A549 (cell line): ENCODE measurements at regions not wholly inside any gene's neighbourhood (a gene's known extent, or its start where the extent isn't known, plus 50 kb on each side); places are given as distances from the start of the nearest gene placed in this dataset.

ENCODE experiments used
- ATAC-seq, 2 experiments: fragments of 200-7000 bp in 1 of 2; fragments of >200 bp in 1 of 2; cut with Nextera tagmentation in 1 of 2; cut with Tn5 transposase in 1 of 2; 3 replicates each; pipeline versions ENCODE4 v1.8.0 to v1.9.1; 2018 to 2020; ENCODE audit warnings: mild to moderate bottlenecking in 1 of 2, moderate library complexity in 1 of 2
- CTCF ChIA-PET: fragments of 300-600 bp; sonication (Branson Sonifier 250); formaldehyde crosslinking; extraction: SDS; loops from one replicate; lab custom pipeline; 2021; ENCODE audit warnings: antibody characterized with exemption, inconsistent platforms; lab: Yijun Ruan, JAX
- POLR2A ChIA-PET: fragments of 350-600 bp; formaldehyde crosslinking; extraction: SDS; loops from one replicate; lab custom pipeline; 2021; ENCODE audit warnings: antibody characterized with exemption, inconsistent platforms; lab: Yijun Ruan, JAX
- DNase-seq, 2 experiments: peaks; one replicate each; pipeline versions ENCODE4 v3.0.0 to v3.0.0-alpha.2; 2011 to 2016; ENCODE audit warnings: low read depth in 1 of 2, low spot score in 1 of 2
- FAIRE-seq: peaks from 2 replicates; lab custom pipeline; 2011; peaks lifted over from hg19 to GRCh38; lab: Jason Lieb, UNC
- H3K27ac ChIP-seq, 2 experiments: fragments of >200 bp; sonication (Bioruptor Twin); formaldehyde crosslinking; 3 replicates each; pipeline ENCODE4 v1.5.1; 2016 to 2017
- H3K4me1 ChIP-seq: fragments of >200 bp; sonication (Bioruptor Twin); formaldehyde crosslinking; 3 replicates; pipeline ENCODE4 v1.6.1; 2016
- H3K4me2 ChIP-seq: fragments of >200 bp; sonication (Bioruptor Twin); formaldehyde crosslinking; 3 replicates; pipeline ENCODE4 v1.6.1; 2016
- H3K4me3 ChIP-seq: fragments of >200 bp; sonication (Bioruptor Twin); formaldehyde crosslinking; 3 replicates; pipeline ENCODE4 v1.5.1; 2016
- H3K9me3 ChIP-seq: fragments of >200 bp; sonication (Bioruptor Twin); formaldehyde crosslinking; 3 replicates; pipeline ENCODE4 v1.6.1; 2016
- ATOH8 ChIP-seq: fragments of 250-450 bp; sonication (Bioruptor Pico); IDR thresholded peaks from 2 replicates; pipeline ENCODE4 v1.5.0; 2020; ENCODE audit warnings: low read depth, mild to moderate bottlenecking, moderate library complexity
- BCL3 ChIP-seq: fragments of >200 bp; sonication (Bioruptor Twin); formaldehyde crosslinking; IDR thresholded peaks from 3 replicates; pipeline ENCODE4 v1.6.1; 2016
- CHD4 ChIP-seq: fragments of 200-600 bp; sonication (generic); IDR thresholded peaks from 2 replicates; pipeline ENCODE4 v1.6.1; 2016; ENCODE audit warnings: antibody characterized with exemption, mild to moderate bottlenecking, borderline replicate concordance
- E2F6 ChIP-seq: IDR thresholded peaks from 2 replicates; pipeline ENCODE4 v1.6.1; 2012; ENCODE audit warnings: low read depth, borderline replicate concordance
- EP300 ChIP-seq, 2 experiments: fragments of >200 bp; sonication (Bioruptor Twin); formaldehyde crosslinking; IDR thresholded peaks; 2 replicates in 1 of 2; 3 replicates in 1 of 2; pipeline ENCODE4 v1.6.1; 2016 to 2017
- FOXS1 ChIP-seq: fragments of 250-450 bp; sonication (Bioruptor Pico); IDR thresholded peaks from 2 replicates; pipeline ENCODE4 v1.5.0; 2020; ENCODE audit warnings: mild to moderate bottlenecking, moderate library complexity
- HEYL ChIP-seq: fragments of 250-450 bp; sonication (Bioruptor Pico); IDR thresholded peaks from 2 replicates; pipeline ENCODE4 v1.8.0; 2021; ENCODE audit warnings: mild to moderate bottlenecking, moderate library complexity
- KDM1A ChIP-seq: fragments of 200-600 bp; sonication (generic); IDR thresholded peaks from 2 replicates; pipeline ENCODE4 v1.6.1; 2016; ENCODE audit warnings: low read depth, mild to moderate bottlenecking
- MYC ChIP-seq: IDR thresholded peaks from 2 replicates; pipeline ENCODE4 v1.6.1; 2012; ENCODE audit warnings: mild to moderate bottlenecking, inconsistent platforms, low read length, improper control_type of control experiment, borderline replicate concordance
- NPAS2 ChIP-seq: fragments of 250-450 bp; sonication (Bioruptor Pico); IDR thresholded peaks from 2 replicates; pipeline ENCODE4 v1.8.0; 2022; ENCODE audit warnings: mild to moderate bottlenecking, moderate library complexity, borderline replicate concordance
- PBX3 ChIP-seq: IDR thresholded peaks from 2 replicates; pipeline ENCODE4 v1.6.1; 2012
- POLR2AphosphoS2 ChIP-seq: conservative IDR thresholded peaks from 2 replicates; pipeline ENCODE4 v1.6.1; 2012; ENCODE audit warnings: low read length, improper control_type of control experiment, inconsistent platforms
- RCOR1 ChIP-seq: fragments of 150-350 bp; IDR thresholded peaks from 2 replicates; pipeline ENCODE4 v1.6.1; 2014; ENCODE audit warnings: antibody characterized with exemption, low read length, low read depth
- WGBS: methylation state at CpG from one replicate; pipeline ENCODE4 v1.1.6; 2017; ENCODE audit errors: missing lambda C conversion rate; 5-methylcytosine and 5-hydroxymethylcytosine counted together

GRCh38 chr17:36861531-36861930 lies 75.7 kb upstream of the LHX1 start:
- FAIRE-seq, result no peak
- no peak for TF ChIP-seq POLR2AphosphoS2
- no peak overlapping the region for H3K4me3 ChIP-seq
- no peak for DNase-seq
- no peak for ATAC-seq
- H3K4me1 ChIP-seq, result peaks cover 22% of the 10 kb centered on the region
- peak overlapping the region; percentile 17; the same call in 1 of the 3 replicates for H3K4me2 ChIP-seq
- ChIA-PET POLR2A (interaction anchor here (1.0 kb wide), 1 partner anchor 11 kb away, joined by 3 read pairs; no protein-coding TSS in a partner anchor), CTCF (interaction anchor here (0.7 to 1.7 kb wide), 2 partner anchors 74 to 186 kb away, joined by 3 to 4 read pairs; no protein-coding TSS in a partner anchor)
- H3K9me3 ChIP-seq, result no peaks in the 10 kb centered on the region
- no peak overlapping the region for H3K27ac ChIP-seq
- 81% methylated on average over 6 of the region's 6 CpGs for WGBS

- DNase-seq, result no peak
- Histone ChIP-seq H3K27ac (no peak overlapping the region), H3K4me1 (peaks cover 22% of the 10 kb centered on the region), H3K4me2 (no peak overlapping the region), H3K9me3 (no peaks in the 10 kb centered on the region), H3K4me3 (no peak overlapping the region)
- POLR2A ChIA-PET, result interaction anchor here (1.0 kb wide), 1 partner anchor 11 kb away, joined by 3 read pairs; no protein-coding TSS in a partner anchor
- no peak for FAIRE-seq
- TF ChIP-seq ATOH8 (CRISPR knock-in tag) (no peak), MYC (no peak), RCOR1 (no peak)
- CTCF ChIA-PET, result interaction anchor here (0.7 to 2.1 kb wide), 4 partner anchors 12 to 186 kb away, joined by 3 to 8 read pairs (median 4); no protein-coding TSS in a partner anchor
- ATAC-seq, result no peak
- WGBS, result 86% methylated on average over 14 of the region's 14 CpGs
Observed at GRCh38 chr17:36862116-36862920, 75.0 kb upstream of the LHX1 start.

GRCh38 chr17:36863131-36863530 lies 74.1 kb upstream of the LHX1 start:
- ChIA-PET POLR2A (no interaction called here), CTCF (interaction anchor here (0.6 to 2.1 kb wide), 4 partner anchors 8 to 185 kb away, joined by 3 to 8 read pairs (median 3); no protein-coding TSS in a partner anchor)
- Histone ChIP-seq H3K4me2 (no peak overlapping the region), H3K9me3 (no peaks in the 10 kb centered on the region), H3K4me1 (peaks cover 22% of the 10 kb centered on the region), H3K4me3 (no peak overlapping the region), H3K27ac (no peak overlapping the region)
- FAIRE-seq (no peak), DNase-seq (no peak), ATAC-seq (no peak)
- TF ChIP-seq HEYL (CRISPR knock-in tag), result no peak
- no peak for TF ChIP-seq EP300 (IDR thresholded peaks at IDR 0.05)
- no peak for TF ChIP-seq CHD4
- no peak for TF ChIP-seq E2F6
- TF ChIP-seq NPAS2 (CRISPR knock-in tag), result no peak
- TF ChIP-seq FOXS1 (CRISPR knock-in tag), result no peak
- TF ChIP-seq BCL3, result no peak
- no peak for TF ChIP-seq PBX3
- no peak for TF ChIP-seq KDM1A
- WGBS, result 94% methylated on average over 6 of the region's 6 CpGs
